Activated CD8-positive, alpha-beta memory T cell treated with anti-CD3 and anti-CD28 coated beads for 36 hours (primary cell): ENCODE measurements at regions not wholly inside any gene's neighbourhood (a gene's known extent, or its start where the extent isn't known, plus 50 kb on each side); places are given as distances from the start of the nearest gene placed in this dataset.

Experiments
- CTCF ChIA-PET: fragments of 350-600 bp; sonication (Branson Sonifier 250); formaldehyde crosslinking; loops from one replicate; lab custom pipeline; 2021; ENCODE audit warnings: antibody characterized with exemption; lab: Charles Lee
- POLR2A ChIA-PET: fragments of 350-600 bp; sonication (Branson Sonifier 250); formaldehyde crosslinking; loops from one replicate; lab custom pipeline; 2021; ENCODE audit warnings: antibody characterized with exemption; lab: Charles Lee

DNA sequence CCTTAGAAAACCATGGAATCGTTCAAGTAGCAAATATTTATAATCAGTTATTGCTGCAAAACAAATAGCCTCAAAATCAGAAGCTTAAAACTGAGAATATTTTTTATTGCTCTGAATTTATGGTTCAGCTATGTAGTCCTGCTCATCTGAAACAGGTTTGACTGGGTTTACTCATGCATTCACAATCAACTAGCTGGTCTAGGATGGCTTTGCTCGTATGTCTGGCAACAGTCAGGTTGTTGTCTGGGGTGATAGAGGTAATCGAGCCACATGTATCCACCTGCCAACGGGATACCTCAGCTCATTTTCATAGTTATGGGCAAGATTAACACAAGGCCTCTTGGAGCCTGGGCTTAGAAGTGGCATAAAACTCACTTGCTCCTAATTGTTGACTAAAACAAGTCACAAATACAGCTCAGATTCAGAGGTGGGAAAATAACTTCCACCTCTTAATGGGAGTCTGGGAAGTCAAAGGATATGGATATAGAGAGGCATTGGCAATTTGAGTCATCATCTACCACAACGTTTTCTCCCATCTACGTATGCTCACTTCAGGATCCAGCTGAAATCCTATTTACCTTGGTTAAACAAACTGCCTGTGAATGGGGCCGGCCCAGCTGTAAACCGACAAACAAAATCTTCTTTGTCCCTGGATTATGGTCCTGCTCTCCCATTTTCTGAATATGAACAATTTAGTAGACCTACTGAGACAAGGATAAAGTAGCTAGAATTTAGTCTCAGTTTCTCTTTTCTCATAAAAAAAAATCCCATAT lies 54.5 kb upstream of the TENT5A start:
- CTCF ChIA-PET = no interaction called here
- POLR2A ChIA-PET = no interaction called here

- POLR2A ChIA-PET = no interaction called here
- CTCF ChIA-PET = no interaction called here
Observed at GRCh38 chr6:81802356-81802755, 49.9 kb upstream of the TENT5A start.
